GM19023 (cell line): ENCODE measurements at regions not wholly inside any gene's neighbourhood (a gene's known extent, or its start where the extent isn't known, plus 50 kb on each side); places are given as distances from the start of the nearest gene placed in this dataset.

Experiments used
- ATAC-seq: cut with Tn5 transposase; IDR thresholded peaks from one replicate; pipeline ENCODE4 v1.9.1; 2021; ENCODE audit warnings: mild to moderate bottlenecking, moderate library complexity; ENCODE audit not compliant: unreplicated experiment

GRCh38 chr10:4733150-4733842 is 92.7 kb upstream of the AKR1E2 start:
- no peak for ATAC-seq

GRCh38 chr10:4730998-4731397 is 95.0 kb upstream of the AKR1E2 start:
- no peak for ATAC-seq

DNA sequence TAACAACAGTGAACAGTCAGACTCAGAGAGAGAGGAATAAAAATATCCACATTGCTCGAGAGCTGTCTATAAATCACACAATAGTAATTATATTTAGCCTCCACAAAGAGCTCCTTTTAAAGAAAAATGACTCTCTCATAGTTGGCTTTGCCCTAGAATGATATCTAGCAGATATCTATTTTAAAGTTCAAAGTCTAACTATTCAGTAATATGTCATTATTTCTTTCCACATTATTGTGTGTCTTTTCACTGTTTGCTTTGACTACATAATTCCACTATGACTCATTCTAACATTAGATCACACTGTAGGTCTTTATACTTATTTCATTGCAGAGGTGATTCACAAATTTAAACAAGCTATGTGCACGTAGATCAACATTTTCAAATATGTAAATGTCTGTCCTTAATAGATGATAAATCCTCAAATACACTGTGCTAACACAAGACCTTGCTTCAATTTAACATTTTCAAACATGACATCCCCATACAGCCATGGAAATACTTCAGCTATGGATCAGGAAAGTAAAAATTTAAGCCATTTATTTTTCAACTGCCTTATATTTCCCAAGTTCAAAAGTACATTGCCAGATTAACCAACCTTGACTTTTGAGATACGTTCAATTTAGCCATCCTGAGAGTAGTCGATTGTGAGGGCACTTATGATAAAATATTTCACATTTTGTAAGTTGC is 99.9 kb upstream of the AKR1E2 start:
- no peak for ATAC-seq

- ATAC-seq, result no peak
Observed at GRCh38 chr10:4723860-4724259, 102.1 kb upstream of the AKR1E2 start.

GRCh38 chr10:4721999-4722753 is 103.8 kb upstream of the AKR1E2 start:
- ATAC-seq, result no peak

DNA sequence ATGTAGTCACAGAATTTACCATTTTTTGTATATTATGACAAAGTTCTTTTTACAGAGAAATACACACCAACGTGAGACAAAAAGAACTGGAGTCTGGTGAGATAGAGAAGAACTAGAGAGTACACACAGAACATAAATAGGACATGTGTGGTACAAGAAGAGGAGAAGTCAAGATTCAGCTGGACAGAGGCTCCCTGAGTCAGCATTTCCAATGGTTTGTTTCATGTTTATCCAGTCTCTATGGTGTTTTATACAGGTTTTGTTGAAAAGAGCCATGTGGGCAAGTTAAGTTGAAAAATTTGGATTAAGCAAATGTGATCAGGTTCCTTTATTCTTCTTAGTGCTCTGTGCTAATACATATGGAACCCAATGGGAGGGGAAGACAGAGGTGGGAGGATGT is 105.5 kb upstream of the AKR1E2 start:
- no peak for ATAC-seq

DNA sequence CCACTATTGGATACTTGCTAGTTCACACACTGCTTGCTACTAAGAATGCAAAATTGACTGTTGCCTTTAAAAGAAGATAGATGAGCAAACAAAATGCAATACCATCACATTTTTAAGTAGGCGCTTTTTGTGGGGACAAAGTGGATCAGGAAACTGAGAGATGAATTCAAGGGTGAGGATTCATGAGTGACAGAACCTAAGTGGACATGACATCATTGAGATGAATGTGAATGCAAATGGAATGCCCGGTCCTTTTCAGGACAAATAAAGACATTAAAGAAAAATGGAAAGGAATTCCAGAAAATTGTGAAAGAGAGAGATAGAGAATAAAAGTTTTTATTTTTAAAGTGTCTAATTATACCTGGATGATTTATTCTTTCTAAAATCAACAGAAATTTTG is 106.3 kb upstream of the AKR1E2 start:
- ATAC-seq, result no peak

- no peak for ATAC-seq
Observed at GRCh38 chr10:4719036-4719435, 107.0 kb upstream of the AKR1E2 start.

GRCh38 chr10:4718544-4718943 is 107.5 kb upstream of the AKR1E2 start:
- ATAC-seq, result no peak

GRCh38 chr10:4717670-4718069 is 108.3 kb upstream of the AKR1E2 start:
- no peak for ATAC-seq

DNA sequence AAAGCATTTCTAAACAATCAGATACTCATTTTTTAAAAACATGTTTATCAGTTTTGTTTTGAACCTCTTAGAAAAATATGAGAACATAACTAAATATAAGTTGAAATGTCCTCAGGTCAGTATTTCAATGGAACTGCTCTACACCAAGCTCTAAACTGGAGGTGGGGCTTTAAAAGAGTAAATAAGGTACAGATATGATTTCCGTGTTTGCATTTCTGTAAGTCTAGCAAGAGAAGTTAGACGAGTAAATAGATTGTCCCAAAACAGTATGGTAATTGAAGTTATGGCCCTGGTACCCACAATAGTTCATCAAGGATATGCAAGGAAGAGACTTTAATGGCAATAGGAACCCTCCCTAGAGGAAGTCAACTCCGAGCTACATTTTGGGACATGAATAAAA is 115.1 kb upstream of the AKR1E2 start:
- no peak for ATAC-seq

DNA sequence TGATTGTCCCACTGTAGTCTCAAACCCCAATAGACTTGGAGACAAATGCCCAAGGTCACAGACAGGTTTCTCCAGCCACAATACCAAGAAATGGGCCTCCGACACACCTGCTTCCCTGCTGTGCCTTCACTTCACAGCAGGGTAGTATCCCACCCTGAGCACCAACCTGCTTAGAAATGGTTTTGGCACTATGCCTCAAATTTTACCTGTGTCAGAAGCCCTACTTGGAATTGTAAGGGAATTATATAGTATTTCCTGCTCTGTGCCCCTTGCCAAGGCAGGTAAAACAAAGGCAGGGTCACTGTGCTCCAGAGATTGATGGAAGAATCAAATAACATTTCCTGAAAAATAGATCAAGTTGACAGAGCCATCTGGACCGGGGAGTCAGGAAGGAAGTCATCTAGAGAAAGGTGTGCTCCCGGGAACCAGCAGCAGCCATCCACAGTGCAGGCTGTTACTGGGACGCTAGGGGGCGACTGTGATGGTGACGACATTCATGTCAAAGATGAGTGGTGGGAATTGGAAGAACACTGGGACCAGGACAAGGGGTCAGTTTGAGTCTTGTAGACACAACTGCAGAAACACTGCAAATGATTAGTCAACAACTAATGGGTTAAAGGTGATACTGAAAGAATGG is 117.8 kb upstream of the AKR1E2 start:
- ATAC-seq, result no peak

GRCh38 chr10:4707221-4707620 is 118.8 kb upstream of the AKR1E2 start:
- no peak for ATAC-seq

GRCh38 chr10:4704034-4704545 is 121.9 kb upstream of the AKR1E2 start:
- ATAC-seq, result no peak

DNA sequence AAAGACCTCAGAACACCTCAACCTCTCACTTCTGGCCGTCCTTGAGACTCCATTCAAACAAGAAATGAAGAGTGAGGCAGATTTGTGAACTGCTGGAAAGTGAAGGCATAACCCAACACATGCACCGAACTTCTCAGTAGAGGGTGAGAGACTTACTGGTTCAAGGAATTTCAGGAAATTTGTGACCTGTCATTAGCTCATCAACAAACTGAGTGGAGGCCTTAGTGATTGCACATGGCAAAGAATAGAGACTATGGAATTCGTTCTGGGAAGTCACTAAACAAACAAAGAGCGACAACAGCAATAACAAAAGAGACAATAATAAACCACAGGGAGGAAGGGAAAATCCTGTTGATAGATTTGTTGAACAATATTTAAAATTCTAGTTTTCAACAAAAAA is 125.0 kb upstream of the AKR1E2 start:
- no peak for ATAC-seq

- ATAC-seq, result no peak
Observed at GRCh38 chr10:4699950-4700730, 125.9 kb upstream of the AKR1E2 start.

DNA sequence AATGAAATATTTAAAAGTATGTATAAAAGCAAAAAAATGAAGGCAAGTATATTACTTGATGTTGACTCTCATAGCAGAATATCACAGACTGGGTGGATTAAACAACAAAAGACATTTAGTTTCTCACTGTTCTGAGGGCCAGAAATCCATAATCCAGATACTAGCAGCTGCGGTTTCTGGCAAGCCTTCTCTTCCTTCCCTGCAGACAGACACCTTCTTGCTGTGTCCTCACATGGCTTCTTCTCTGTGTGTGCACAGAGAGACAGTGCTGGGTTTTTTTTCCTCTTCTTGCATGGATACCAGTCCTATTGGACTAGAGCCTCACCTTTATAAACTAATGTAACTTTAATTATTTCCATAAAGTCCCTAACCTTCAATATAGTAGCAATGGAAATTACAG is 127.9 kb upstream of the AKR1E2 start:
- no peak for ATAC-seq

- ATAC-seq, result no peak
Observed at GRCh38 chr10:4696186-4696585, 129.8 kb upstream of the AKR1E2 start.

- ATAC-seq, result no peak
Observed at GRCh38 chr10:4693967-4694366, 132.0 kb upstream of the AKR1E2 start.

- ATAC-seq, result no peak
Observed at GRCh38 chr10:4692206-4692605, 133.8 kb upstream of the AKR1E2 start.

DNA sequence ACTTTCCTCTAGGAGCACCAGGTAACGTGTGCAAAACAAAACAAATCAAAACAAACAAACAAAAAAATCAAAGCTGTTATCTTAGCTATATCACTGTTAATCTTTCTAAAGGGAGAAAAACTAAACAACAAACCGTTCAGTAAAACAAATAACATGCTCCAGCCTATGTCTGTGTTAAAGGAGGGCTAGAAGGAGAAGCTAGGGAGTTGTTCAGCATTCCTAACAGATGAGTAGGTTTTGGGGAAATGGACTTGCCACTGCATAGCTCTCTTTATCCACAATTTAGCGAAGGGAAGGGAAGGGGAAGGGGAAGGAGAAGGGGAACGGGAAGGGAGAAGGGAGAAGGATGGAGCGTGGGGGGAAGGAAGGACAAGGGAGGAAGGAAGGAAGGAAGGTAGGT is 134.2 kb upstream of the AKR1E2 start:
- ATAC-seq, result no peak
